ENCODE measurements at regions not wholly inside any gene's neighbourhood (a gene's known extent, or its start where the extent isn't known, plus 50 kb on each side); places are given as distances from the start of the nearest gene placed in this dataset.

DNA sequence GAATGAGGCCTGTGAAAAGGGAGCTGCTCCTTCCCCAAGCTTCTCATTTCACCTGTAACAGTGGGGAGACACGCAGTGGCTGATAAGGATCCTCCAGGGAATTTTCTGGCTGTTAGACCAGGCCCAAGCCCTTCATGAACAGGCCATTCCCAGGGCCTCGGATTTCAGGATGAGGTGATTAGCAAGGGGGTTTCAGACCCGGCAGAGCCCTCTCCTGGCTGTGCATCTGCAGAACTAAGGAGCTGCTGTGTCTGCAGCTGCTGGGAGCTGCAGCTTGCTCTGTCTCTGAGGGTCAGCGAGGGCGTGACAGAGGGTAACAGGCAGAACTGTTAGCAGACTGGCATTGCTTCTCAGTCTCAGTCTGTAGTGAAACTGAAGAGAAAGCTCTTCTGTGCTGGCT lies 110.4 kb downstream of the KCNA5 start:
- TF ChIP-seq, protein P1, sequence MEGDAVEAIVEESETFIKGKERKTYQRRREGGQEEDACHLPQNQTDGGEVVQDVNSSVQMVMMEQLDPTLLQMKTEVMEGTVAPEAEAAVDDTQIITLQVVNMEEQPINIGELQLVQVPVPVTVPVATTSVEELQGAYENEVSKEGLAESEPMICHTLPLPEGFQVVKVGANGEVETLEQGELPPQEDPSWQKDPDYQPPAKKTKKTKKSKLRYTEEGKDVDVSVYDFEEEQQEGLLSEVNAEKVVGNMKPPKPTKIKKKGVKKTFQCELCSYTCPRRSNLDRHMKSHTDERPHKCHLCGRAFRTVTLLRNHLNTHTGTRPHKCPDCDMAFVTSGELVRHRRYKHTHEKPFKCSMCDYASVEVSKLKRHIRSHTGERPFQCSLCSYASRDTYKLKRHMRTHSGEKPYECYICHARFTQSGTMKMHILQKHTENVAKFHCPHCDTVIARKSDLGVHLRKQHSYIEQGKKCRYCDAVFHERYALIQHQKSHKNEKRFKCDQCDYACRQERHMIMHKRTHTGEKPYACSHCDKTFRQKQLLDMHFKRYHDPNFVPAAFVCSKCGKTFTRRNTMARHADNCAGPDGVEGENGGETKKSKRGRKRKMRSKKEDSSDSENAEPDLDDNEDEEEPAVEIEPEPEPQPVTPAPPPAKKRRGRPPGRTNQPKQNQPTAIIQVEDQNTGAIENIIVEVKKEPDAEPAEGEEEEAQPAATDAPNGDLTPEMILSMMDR (IDR thresholded peaks at IDR 0.05 in 4 of 5, conservative IDR thresholded peaks at IDR 0.05 in 1 of 5): no peak
- no peak for TF ChIP-seq POLR2A (IDR thresholded peaks at IDR 0.05)

Data from gastrocnemius medialis (tissue), 4 donors.